Thyroid gland (tissue), 4 donors: ENCODE measurements at regions not wholly inside any gene's neighbourhood (a gene's known extent, or its start where the extent isn't known, plus 50 kb on each side); places are given as distances from the start of the nearest gene placed in this dataset.
"Not testable (repeated sequence)": the region's sequence is repeated elsewhere in the genome, so short reads cannot be mapped to it uniquely, and the experiment has no call there.

ENCODE experiments used
- CTCF ChIP-seq, 6 experiments: fragments of 200-600 bp in 3 of 6; fragments of 450-650 bp in 3 of 6; sonication (generic) in 3 of 6; IDR thresholded peaks; one replicate each; pipeline ENCODE4 v1.5.1; 2016 to 2019; ENCODE audit warnings: antibody characterized with exemption in 6 of 6, mild to moderate bottlenecking in 2 of 6, inconsistent platforms in 1 of 6, moderate library complexity in 1 of 6
- POLR2A ChIP-seq, 2 donors: fragments of 450-650 bp; IDR thresholded peaks; one replicate each; pipeline ENCODE4 v1.6.1; 2017; ENCODE audit warnings: antibody characterized with exemption in 2 of 2, mild to moderate bottlenecking in 2 of 2, moderate library complexity in 1 of 2

- not testable (repeated sequence) for TF ChIP-seq CTCF, POLR2A (IDR thresholded peaks at IDR 0.05)
These were observed 88.9 kb upstream of the RNPC3 start for GRCh38 chr1:103436568-103437100.
